ENCODE measurements at regions not wholly inside any gene's neighbourhood (a gene's known extent, or its start where the extent isn't known, plus 50 kb on each side); places are given as distances from the start of the nearest gene placed in this dataset.

DNA sequence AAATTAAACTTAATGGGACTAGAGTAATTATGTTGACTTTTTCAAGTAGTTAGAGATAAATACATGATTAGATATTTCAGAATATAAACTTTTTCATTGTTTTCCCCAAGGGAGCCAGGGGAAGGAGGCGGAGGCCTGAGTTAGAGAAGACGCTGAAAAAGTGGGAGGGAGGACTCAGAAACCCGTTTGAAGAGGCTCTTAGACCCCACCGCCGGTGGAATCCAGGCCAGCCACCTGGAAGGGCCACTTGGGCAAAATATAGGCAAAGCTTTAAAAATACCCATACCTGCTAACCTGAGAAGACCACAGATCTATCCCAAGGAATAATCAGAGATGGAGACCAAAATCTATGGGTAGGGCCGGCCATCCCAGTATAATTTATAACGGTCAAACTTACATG is 242.6 kb downstream of the PTPRU start:
- TF ChIP-seq, protein P1, sequence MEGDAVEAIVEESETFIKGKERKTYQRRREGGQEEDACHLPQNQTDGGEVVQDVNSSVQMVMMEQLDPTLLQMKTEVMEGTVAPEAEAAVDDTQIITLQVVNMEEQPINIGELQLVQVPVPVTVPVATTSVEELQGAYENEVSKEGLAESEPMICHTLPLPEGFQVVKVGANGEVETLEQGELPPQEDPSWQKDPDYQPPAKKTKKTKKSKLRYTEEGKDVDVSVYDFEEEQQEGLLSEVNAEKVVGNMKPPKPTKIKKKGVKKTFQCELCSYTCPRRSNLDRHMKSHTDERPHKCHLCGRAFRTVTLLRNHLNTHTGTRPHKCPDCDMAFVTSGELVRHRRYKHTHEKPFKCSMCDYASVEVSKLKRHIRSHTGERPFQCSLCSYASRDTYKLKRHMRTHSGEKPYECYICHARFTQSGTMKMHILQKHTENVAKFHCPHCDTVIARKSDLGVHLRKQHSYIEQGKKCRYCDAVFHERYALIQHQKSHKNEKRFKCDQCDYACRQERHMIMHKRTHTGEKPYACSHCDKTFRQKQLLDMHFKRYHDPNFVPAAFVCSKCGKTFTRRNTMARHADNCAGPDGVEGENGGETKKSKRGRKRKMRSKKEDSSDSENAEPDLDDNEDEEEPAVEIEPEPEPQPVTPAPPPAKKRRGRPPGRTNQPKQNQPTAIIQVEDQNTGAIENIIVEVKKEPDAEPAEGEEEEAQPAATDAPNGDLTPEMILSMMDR (IDR thresholded peaks at IDR 0.05) = no peak
- no peak for TF ChIP-seq POLR2A (IDR thresholded peaks at IDR 0.05)
- no peak for TF ChIP-seq EP300 (IDR thresholded peaks at IDR 0.05)

All from ovary (tissue), 3 donors.